IMR-90 (cell line): ENCODE measurements at regions not wholly inside any gene's neighbourhood (a gene's known extent, or its start where the extent isn't known, plus 50 kb on each side); places are given as distances from the start of the nearest gene placed in this dataset.
A peak's percentile ranks its signal among the peaks of the same experiment; 100 is the strongest.

Source experiments
- ATAC-seq: fragments of 200-7000 bp; cut with Tn5 transposase; 2 replicates; pipeline ENCODE4 v1.9.1; 2020; ENCODE audit warnings: low read depth, mild to moderate bottlenecking, moderate library complexity
- BruUV-seq: library from RNA; stranded (reverse); fragments of 400-500 nt; replicated peaks from 2 replicates; lab custom pipeline; 2021; lab: Mats Ljungman, UMichigan
- CTCF ChIA-PET: fragments of 300-600 bp; formaldehyde crosslinking; extraction: SDS; loops from one replicate; lab custom pipeline; 2021; ENCODE audit warnings: antibody characterized with exemption; lab: Yijun Ruan, JAX
- POLR2A ChIA-PET: fragments of 300-600 bp; sonication (Branson Sonifier 250); formaldehyde crosslinking; loops from one replicate; lab custom pipeline; 2022; ENCODE audit warnings: antibody characterized with exemption; ENCODE audit not compliant: unreplicated experiment; lab: Charles Lee
- DNase-seq: peaks from one replicate; pipeline ENCODE4 v3.0.0; 2013
- H2AFZ ChIP-seq: replicated peaks from 2 replicates; pipeline ENCODE3; 2013; ENCODE audit warnings: low read length, mild to moderate bottlenecking; ENCODE audit not compliant: poor library complexity
- H2AK5ac ChIP-seq: 2 replicates; pipeline ENCODE4 v1.6.1; 2013; ENCODE audit warnings: low read depth, low read length, inconsistent platforms
- H2AK9ac ChIP-seq: replicated peaks from 2 replicates; pipeline ENCODE3; 2013; ENCODE audit warnings: mild to moderate bottlenecking, low read depth, low read length, moderate library complexity; ENCODE audit not compliant: poor library complexity
- H2BK120ac ChIP-seq: 2 replicates; pipeline ENCODE4 v1.6.1; 2013; ENCODE audit warnings: low read depth, low read length, inconsistent platforms
- H2BK15ac ChIP-seq: 3 replicates; pipeline ENCODE4 v1.6.1; 2013; ENCODE audit warnings: low read depth, low read length, inconsistent platforms
- H2BK20ac ChIP-seq: 2 replicates; pipeline ENCODE4 v1.6.1; 2013; ENCODE audit warnings: low read depth, mild to moderate bottlenecking, inconsistent platforms, low read length, moderate library complexity
- H2BK5ac ChIP-seq: 2 replicates; pipeline ENCODE4 v1.6.1; 2013; ENCODE audit warnings: mild to moderate bottlenecking, low read depth, low read length, inconsistent platforms; ENCODE audit not compliant: poor library complexity, severe bottlenecking
- H3K14ac ChIP-seq: replicated peaks from 2 replicates; pipeline ENCODE4 v1.6.1; 2013; ENCODE audit warnings: low read depth, low read length, inconsistent platforms
- H3K18ac ChIP-seq: 2 replicates; pipeline ENCODE4 v1.6.1; 2013; ENCODE audit warnings: low read depth, low read length, control low read depth
- H3K23ac ChIP-seq: 2 replicates; pipeline ENCODE4 v1.6.1; 2013; ENCODE audit warnings: low read depth, low read length, inconsistent platforms
- H3K27ac ChIP-seq: 2 replicates; pipeline ENCODE4 v1.5.1; 2013; ENCODE audit warnings: mild to moderate bottlenecking, control low read depth, low read length; ENCODE audit not compliant: insufficient read depth
- H3K27me3 ChIP-seq: 2 replicates; pipeline ENCODE4 v1.6.1; 2013; ENCODE audit warnings: low read length; ENCODE audit not compliant: control insufficient read depth, insufficient read depth
- H3K36me3 ChIP-seq: 2 replicates; pipeline ENCODE4 v1.6.1; 2013; ENCODE audit warnings: low read length, mixed read lengths; ENCODE audit not compliant: control insufficient read depth, insufficient read depth
- H3K4ac ChIP-seq: 2 replicates; pipeline ENCODE4 v1.6.1; 2013; ENCODE audit warnings: low read depth, low read length, inconsistent platforms
- H3K4me1 ChIP-seq: 2 replicates; pipeline ENCODE4 v1.6.1; 2013; ENCODE audit warnings: low read length, mixed read lengths; ENCODE audit not compliant: control insufficient read depth, insufficient read depth
- H3K4me2 ChIP-seq: 2 replicates; pipeline ENCODE4 v1.6.1; 2013; ENCODE audit warnings: low read depth, mild to moderate bottlenecking, control low read depth, low read length, moderate library complexity
- H3K4me3 ChIP-seq: 2 replicates; pipeline ENCODE4 v1.5.1; 2013; ENCODE audit warnings: low read depth, mild to moderate bottlenecking, control low read depth, low read length, moderate library complexity; ENCODE audit not compliant: insufficient read depth
- H3K56ac ChIP-seq: 2 replicates; pipeline ENCODE4 v1.6.1; 2013; ENCODE audit warnings: low read length, inconsistent platforms; ENCODE audit not compliant: insufficient read depth; ENCODE audit errors: extremely low read depth
- H3K79me1 ChIP-seq, 2 experiments: 2 replicates each; pipeline ENCODE4 v1.6.1; 2013; ENCODE audit warnings: low read length in 2 of 2, inconsistent platforms in 1 of 2, low read depth in 1 of 2
- H3K9ac ChIP-seq: 2 replicates; pipeline ENCODE4 v1.6.1; 2013; ENCODE audit warnings: low read depth, low read length, control low read depth
- H3K9me1 ChIP-seq: 2 replicates; pipeline ENCODE4 v1.6.1; 2013; ENCODE audit warnings: low read length, inconsistent platforms; ENCODE audit not compliant: insufficient read depth
- H3K9me3 ChIP-seq: 2 replicates; pipeline ENCODE4 v1.6.1; 2013; ENCODE audit warnings: low read length; ENCODE audit not compliant: control insufficient read depth, insufficient read depth
- H4K20me1 ChIP-seq: 2 replicates; pipeline ENCODE4 v1.6.1; 2013; ENCODE audit warnings: low read length, inconsistent platforms; ENCODE audit not compliant: insufficient read depth
- H4K5ac ChIP-seq: 2 replicates; pipeline ENCODE4 v1.6.1; 2013; ENCODE audit warnings: mild to moderate bottlenecking, low read depth, low read length, control low read depth
- H4K8ac ChIP-seq, 2 experiments: 2 replicates each; pipeline ENCODE4 v1.6.1; 2013; ENCODE audit warnings: low read depth in 2 of 2, low read length in 2 of 2, control low read depth in 1 of 2, inconsistent platforms in 1 of 2
- H4K91ac ChIP-seq: 2 replicates; pipeline ENCODE4 v1.6.1; 2013; ENCODE audit warnings: low read depth, low read length, inconsistent platforms; ENCODE audit not compliant: insufficient read depth
- CTCF ChIP-seq: conservative IDR thresholded peaks from 2 replicates; pipeline ENCODE4 v1.5.1; 2012; ENCODE audit warnings: mild to moderate bottlenecking, low read depth, low read length, improper control_type of control experiment
- MAFK ChIP-seq: IDR thresholded peaks from 2 replicates; pipeline ENCODE4 v1.6.1; 2012; ENCODE audit warnings: low read depth, low read length, improper control_type of control experiment
- MXI1 ChIP-seq: IDR thresholded peaks from 2 replicates; pipeline ENCODE4 v1.6.1; 2012; ENCODE audit warnings: low read depth, mild to moderate bottlenecking, low read length, moderate library complexity, borderline replicate concordance
- RAD21 ChIP-seq: IDR thresholded peaks from 2 replicates; pipeline ENCODE4 v1.6.1; 2012; ENCODE audit warnings: low read length, improper control_type of control experiment
- SMC3 ChIP-seq: fragments of 150-350 bp; IDR thresholded peaks from 2 replicates; pipeline ENCODE4 v1.6.1; 2016; ENCODE audit warnings: low read depth, mild to moderate bottlenecking, antibody characterized with exemption, low read length, moderate library complexity
- WGBS, 2 experiments: methylation state at CpG; one replicate each; pipeline versions ENCODE4 v1.1.5 to v1.1.7; 2013; ENCODE audit warnings: missing lambda C conversion rate in 2 of 2; ENCODE audit not compliant: insufficient read length in 1 of 2; ENCODE audit errors: extremely low coverage in 2 of 2; 5-methylcytosine and 5-hydroxymethylcytosine counted together
- dilution Hi-C: fragments of 300-500 bp; cut with HindIII; formaldehyde crosslinking; loops from one replicate; pipeline ENCODE4 v1.14.3; 2018; ENCODE audit warnings: low sequenced_read_pairs; ENCODE audit not compliant: unreplicated experiment
- in situ Hi-C: fragments of 300-500 bp; cut with MboI; formaldehyde crosslinking; loops from 3 replicates; pipeline ENCODE4 v1.14.3; 2019; ENCODE audit warnings: low sequenced_read_pairs, inconsistent platforms, mixed read lengths
- intact Hi-C: fragments of 100-400 bp; cut with micrococcal nuclease; formaldehyde crosslinking; loops from 2 replicates; pipeline ENCODE4 v1.10.0; 2022

GRCh38 chr2:64327510-64328414, 126.2 kb upstream of the LGALSL start:
- peaks cover 6% of the 10 kb centered on the region; the same call in 1 of the 2 replicates for H3K4me1 ChIP-seq
- H3K4ac ChIP-seq, result no peak overlapping the region
- POLR2A ChIA-PET, result no interaction called here
- H3K9me1 ChIP-seq, result no peaks in the 10 kb centered on the region; the same call in 1 of the 2 replicates
- no peak overlapping the region for H2BK20ac ChIP-seq
- no peaks in the 10 kb centered on the region for H3K79me1 ChIP-seq
- H3K56ac ChIP-seq, result no peak overlapping the region
- no peak overlapping the region for H2BK5ac ChIP-seq
- in situ Hi-C loops (loop anchor here (25.0 kb wide), 1 partner anchor 710 kb away; no protein-coding TSS in a partner anchor), dilution Hi-C loops (no loop called here), intact Hi-C loops (no loop called here)
- H2AFZ ChIP-seq, result no peak overlapping the region
- H3K23ac ChIP-seq, result no peak overlapping the region
- no peak overlapping the region for H2BK15ac ChIP-seq
- DNase-seq (no peak), ATAC-seq (no peak)
- H2BK120ac ChIP-seq, result no peak overlapping the region
- no peak overlapping the region for H4K8ac ChIP-seq
- TF ChIP-seq MAFK (no peak), MXI1 (no peak), CTCF (peak; percentile 34), RAD21 (peak; percentile 59), SMC3 (peak; percentile 40)
- no TSS peak for BruUV-seq
- H4K91ac ChIP-seq, result no peak overlapping the region
- H3K36me3 ChIP-seq, result no peaks in the 10 kb centered on the region
- H2AK9ac ChIP-seq, result no peak overlapping the region
- H3K18ac ChIP-seq, result no peak overlapping the region
- H4K20me1 ChIP-seq, result no peaks in the 10 kb centered on the region
- no peaks in the 10 kb centered on the region for H3K9me3 ChIP-seq
- CTCF ChIA-PET, result interaction anchor here (0.5 to 1.7 kb wide), 4 partner anchors 15 to 278 kb away, joined by 3 to 11 read pairs (median 5); no protein-coding TSS in a partner anchor
- WGBS, 2 experiments, result 83% methylated on average over 2 of the region's 16 CpGs; no CpG with 5 or more reads in 1 of the 2 experiments
- H3K4me2 ChIP-seq, result no peak overlapping the region
- peaks cover 25% of the 10 kb centered on the region for H3K27me3 ChIP-seq
- H2AK5ac ChIP-seq, result no peak overlapping the region
- no peak overlapping the region for H3K27ac ChIP-seq
- no peak overlapping the region for H3K14ac ChIP-seq
- no peak overlapping the region for H3K4me3 ChIP-seq
- no peak overlapping the region for H4K5ac ChIP-seq
- H3K9ac ChIP-seq, result no peak overlapping the region
